HL-60 (cell line): ENCODE measurements at regions not wholly inside any gene's neighbourhood (a gene's known extent, or its start where the extent isn't known, plus 50 kb on each side); places are given as distances from the start of the nearest gene placed in this dataset.

Source experiments
- DNase-seq, 2 experiments: peaks; one replicate each; pipeline ENCODE4 v3.0.0-alpha.2; 2010 to 2020; ENCODE audit warnings: low read depth in 1 of 2, low spot score in 1 of 2
- H3K27ac ChIP-seq: fragments of 250-450 bp; sonication (Bioruptor Pico); replicated peaks from 2 replicates; pipeline ENCODE4 v1.5.1; 2020; ENCODE audit warnings: mild to moderate bottlenecking, moderate library complexity
- H3K27me3 ChIP-seq: fragments of 250-450 bp; sonication (Bioruptor Pico); 2 replicates; pipeline ENCODE4 v1.5.1; 2021; ENCODE audit warnings: mild to moderate bottlenecking, moderate library complexity; ENCODE audit not compliant: insufficient read depth, poor library complexity, severe bottlenecking
- H3K4me3 ChIP-seq: replicated peaks from 2 replicates; pipeline ENCODE4 v1.5.1; 2011; ENCODE audit warnings: mild to moderate bottlenecking, control low read depth, low read length; ENCODE audit not compliant: insufficient read depth
- GABPA ChIP-seq: IDR thresholded peaks from 2 replicates; pipeline ENCODE4 v1.6.1; 2012; ENCODE audit warnings: low read depth
- POLR2AphosphoS5 ChIP-seq: IDR thresholded peaks from 2 replicates; pipeline ENCODE4 v1.6.1; 2012; ENCODE audit warnings: low read depth
- SPI1 ChIP-seq: IDR thresholded peaks from 2 replicates; pipeline ENCODE4 v1.6.1; 2012; ENCODE audit warnings: low read depth, mild to moderate bottlenecking, borderline replicate concordance
- TF ChIP-seq, protein P1 (sequence below): IDR thresholded peaks from one replicate; pipeline ENCODE4 v1.5.1; 2011; ENCODE audit warnings: low read length, control low read depth, inconsistent platforms; ENCODE audit not compliant: insufficient read depth
- TF ChIP-seq, protein P2 (sequence below): IDR thresholded peaks from 2 replicates; pipeline ENCODE4 v1.6.1; 2012; ENCODE audit warnings: low read depth; ENCODE audit not compliant: insufficient replicate concordance

GRCh38 chr9:84129529-84129928, 148.9 kb downstream of the RMI1 start:
- no peak for DNase-seq
- Histone ChIP-seq H3K4me3 (no peak overlapping the region), H3K27me3 (no peaks in the 10 kb centered on the region), H3K27ac (no peak overlapping the region)
- TF ChIP-seq GABPA (no peak), POLR2AphosphoS5 (no peak), SPI1 (no peak)
- TF ChIP-seq, protein P1, sequence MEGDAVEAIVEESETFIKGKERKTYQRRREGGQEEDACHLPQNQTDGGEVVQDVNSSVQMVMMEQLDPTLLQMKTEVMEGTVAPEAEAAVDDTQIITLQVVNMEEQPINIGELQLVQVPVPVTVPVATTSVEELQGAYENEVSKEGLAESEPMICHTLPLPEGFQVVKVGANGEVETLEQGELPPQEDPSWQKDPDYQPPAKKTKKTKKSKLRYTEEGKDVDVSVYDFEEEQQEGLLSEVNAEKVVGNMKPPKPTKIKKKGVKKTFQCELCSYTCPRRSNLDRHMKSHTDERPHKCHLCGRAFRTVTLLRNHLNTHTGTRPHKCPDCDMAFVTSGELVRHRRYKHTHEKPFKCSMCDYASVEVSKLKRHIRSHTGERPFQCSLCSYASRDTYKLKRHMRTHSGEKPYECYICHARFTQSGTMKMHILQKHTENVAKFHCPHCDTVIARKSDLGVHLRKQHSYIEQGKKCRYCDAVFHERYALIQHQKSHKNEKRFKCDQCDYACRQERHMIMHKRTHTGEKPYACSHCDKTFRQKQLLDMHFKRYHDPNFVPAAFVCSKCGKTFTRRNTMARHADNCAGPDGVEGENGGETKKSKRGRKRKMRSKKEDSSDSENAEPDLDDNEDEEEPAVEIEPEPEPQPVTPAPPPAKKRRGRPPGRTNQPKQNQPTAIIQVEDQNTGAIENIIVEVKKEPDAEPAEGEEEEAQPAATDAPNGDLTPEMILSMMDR = no peak
- TF ChIP-seq, protein P2, sequence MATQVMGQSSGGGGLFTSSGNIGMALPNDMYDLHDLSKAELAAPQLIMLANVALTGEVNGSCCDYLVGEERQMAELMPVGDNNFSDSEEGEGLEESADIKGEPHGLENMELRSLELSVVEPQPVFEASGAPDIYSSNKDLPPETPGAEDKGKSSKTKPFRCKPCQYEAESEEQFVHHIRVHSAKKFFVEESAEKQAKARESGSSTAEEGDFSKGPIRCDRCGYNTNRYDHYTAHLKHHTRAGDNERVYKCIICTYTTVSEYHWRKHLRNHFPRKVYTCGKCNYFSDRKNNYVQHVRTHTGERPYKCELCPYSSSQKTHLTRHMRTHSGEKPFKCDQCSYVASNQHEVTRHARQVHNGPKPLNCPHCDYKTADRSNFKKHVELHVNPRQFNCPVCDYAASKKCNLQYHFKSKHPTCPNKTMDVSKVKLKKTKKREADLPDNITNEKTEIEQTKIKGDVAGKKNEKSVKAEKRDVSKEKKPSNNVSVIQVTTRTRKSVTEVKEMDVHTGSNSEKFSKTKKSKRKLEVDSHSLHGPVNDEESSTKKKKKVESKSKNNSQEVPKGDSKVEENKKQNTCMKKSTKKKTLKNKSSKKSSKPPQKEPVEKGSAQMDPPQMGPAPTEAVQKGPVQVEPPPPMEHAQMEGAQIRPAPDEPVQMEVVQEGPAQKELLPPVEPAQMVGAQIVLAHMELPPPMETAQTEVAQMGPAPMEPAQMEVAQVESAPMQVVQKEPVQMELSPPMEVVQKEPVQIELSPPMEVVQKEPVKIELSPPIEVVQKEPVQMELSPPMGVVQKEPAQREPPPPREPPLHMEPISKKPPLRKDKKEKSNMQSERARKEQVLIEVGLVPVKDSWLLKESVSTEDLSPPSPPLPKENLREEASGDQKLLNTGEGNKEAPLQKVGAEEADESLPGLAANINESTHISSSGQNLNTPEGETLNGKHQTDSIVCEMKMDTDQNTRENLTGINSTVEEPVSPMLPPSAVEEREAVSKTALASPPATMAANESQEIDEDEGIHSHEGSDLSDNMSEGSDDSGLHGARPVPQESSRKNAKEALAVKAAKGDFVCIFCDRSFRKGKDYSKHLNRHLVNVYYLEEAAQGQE = no peak

DNA sequence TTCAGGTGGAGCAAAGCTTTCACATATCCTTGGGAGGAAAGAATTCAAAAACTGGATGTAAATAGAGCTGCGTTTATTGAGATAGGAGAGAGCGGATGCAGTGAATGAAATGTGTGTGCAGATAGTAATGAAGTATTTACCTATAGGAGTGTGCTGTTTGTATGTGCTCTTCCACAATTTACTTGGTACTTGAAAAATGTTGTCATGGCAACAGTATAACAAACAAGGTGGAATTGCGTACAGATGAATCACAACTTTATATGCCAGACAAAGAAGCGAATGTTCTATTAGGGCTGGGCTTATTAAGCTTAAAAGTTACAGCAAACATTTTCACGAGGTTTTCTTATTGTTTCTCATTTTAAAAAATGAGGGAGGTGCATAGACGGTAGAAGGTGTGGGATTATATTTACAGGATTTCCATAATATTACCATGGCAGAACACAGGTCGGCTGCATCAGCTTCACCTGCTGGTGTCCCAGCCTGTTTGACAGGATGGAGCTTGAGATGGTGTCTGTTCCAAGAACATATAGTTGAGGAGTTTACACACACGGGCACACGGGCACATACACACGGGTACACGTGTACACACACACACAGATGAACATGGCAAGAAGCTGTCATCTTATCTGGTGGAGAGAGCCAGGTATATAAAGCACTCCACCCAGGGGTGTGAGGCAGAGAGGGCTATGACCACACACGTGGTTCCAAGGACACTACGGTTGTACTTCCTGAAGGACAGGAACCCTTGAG, 155.7 kb downstream of the RMI1 start:
- H3K27me3 ChIP-seq = peaks cover 19% of the 10 kb centered on the region
- TF ChIP-seq GABPA (no peak), SPI1 (no peak), POLR2AphosphoS5 (no peak)
- TF ChIP-seq, protein P1 = no peak
- TF ChIP-seq, protein P2 = no peak
- no peak overlapping the region for H3K27ac ChIP-seq
- DNase-seq = no peak
- no peak overlapping the region for H3K4me3 ChIP-seq

GRCh38 chr9:84137968-84138367, 157.4 kb downstream of the RMI1 start:
- no peak for DNase-seq
- TF ChIP-seq GABPA (no peak), SPI1 (no peak), POLR2AphosphoS5 (no peak)
- TF ChIP-seq, protein P2 = no peak
- TF ChIP-seq, protein P1 = no peak
- H3K4me3 ChIP-seq = no peak overlapping the region
- peaks cover 28% of the 10 kb centered on the region for H3K27me3 ChIP-seq
- no peak overlapping the region for H3K27ac ChIP-seq
